HG03575 (cell line): ENCODE measurements at regions not wholly inside any gene's neighbourhood (a gene's known extent, or its start where the extent isn't known, plus 50 kb on each side); places are given as distances from the start of the nearest gene placed in this dataset.
"Not testable (repeated sequence)": the region's sequence is repeated elsewhere in the genome, so short reads cannot be mapped to it uniquely, and the experiment has no call there.

ENCODE experiments used
- ATAC-seq: cut with Tn5 transposase; IDR thresholded peaks from one replicate; pipeline ENCODE4 v1.9.1; 2021; ENCODE audit not compliant: unreplicated experiment, insufficient number of reproducible peaks, low FRiP score; ENCODE audit errors: extremely low read depth

- ATAC-seq = no peak
Measured at GRCh38 chr3:168981396-168981795, 682.1 kb downstream of the MECOM start.

- ATAC-seq = no peak
Measured at GRCh38 chr3:168977716-168978374, 685.7 kb downstream of the MECOM start.

GRCh38 chr3:168976969-168977368, 686.5 kb downstream of the MECOM start:
- ATAC-seq = no peak

- no peak for ATAC-seq
Measured at GRCh38 chr3:168975576-168975975, 687.9 kb downstream of the MECOM start.

GRCh38 chr3:168974617-168975403, 688.7 kb downstream of the MECOM start:
- ATAC-seq = no peak

GRCh38 chr3:168973897-168974296, 689.6 kb downstream of the MECOM start:
- ATAC-seq = no peak

GRCh38 chr3:168973206-168973605, 690.3 kb downstream of the MECOM start:
- ATAC-seq = no peak

GRCh38 chr3:168968609-168969008, 694.9 kb downstream of the MECOM start:
- no peak for ATAC-seq

GRCh38 chr3:168964736-168965135, 698.8 kb downstream of the MECOM start:
- ATAC-seq = no peak

- ATAC-seq = no peak
Measured at GRCh38 chr3:168961271-168961670, 702.2 kb downstream of the MECOM start.

- no peak for ATAC-seq
Measured at GRCh38 chr3:168959731-168960130, 703.8 kb downstream of the MECOM start.

GRCh38 chr3:168958466-168958865, 705.0 kb downstream of the MECOM start:
- ATAC-seq = no peak

GRCh38 chr3:168956076-168956475, 707.4 kb downstream of the MECOM start:
- ATAC-seq = no peak

GRCh38 chr3:168952551-168952950, 711.0 kb downstream of the MECOM start:
- ATAC-seq = no peak

- ATAC-seq = no peak
Measured at GRCh38 chr3:168951884-168952283, 711.6 kb downstream of the MECOM start.

GRCh38 chr3:168951368-168951767, 712.1 kb downstream of the MECOM start:
- ATAC-seq = no peak

GRCh38 chr3:168950622-168951021, 712.9 kb downstream of the MECOM start:
- no peak for ATAC-seq

- no peak for ATAC-seq
Measured at GRCh38 chr3:168939651-168940238, 723.8 kb downstream of the MECOM start.

GRCh38 chr3:168933614-168934013, 729.9 kb downstream of the MECOM start:
- no peak for ATAC-seq

GRCh38 chr3:168929997-168930396, 733.5 kb downstream of the MECOM start:
- not testable (repeated sequence) for ATAC-seq
